ENCODE measurements at regions not wholly inside any gene's neighbourhood (a gene's known extent, or its start where the extent isn't known, plus 50 kb on each side); places are given as distances from the start of the nearest gene placed in this dataset.
"Not testable (repeated sequence)": the region's sequence is repeated elsewhere in the genome, so short reads cannot be mapped to it uniquely, and the experiment has no call there.

- DNase-seq (ENCODE audit: low read depth, low spot score), result no peak
- in situ Hi-C loops (cut with HindIII; ENCODE audit: low pct_unique_long_range_greater_than_20kb, low sequenced_read_pairs), result no loop called here
Observed at GRCh38 chr3:191518861-191519260, 57.9 kb downstream of the PYDC2 start.

- in situ Hi-C loops (cut with HindIII; ENCODE audit: low pct_unique_long_range_greater_than_20kb, low sequenced_read_pairs), result no loop called here
- no peak for DNase-seq (ENCODE audit: low read depth, low spot score)
Observed at GRCh38 chr3:191521055-191521454, 60.1 kb downstream of the PYDC2 start.

GRCh38 chr3:191523148-191523547, 62.2 kb downstream of the PYDC2 start:
- in situ Hi-C loops (cut with HindIII; ENCODE audit: low pct_unique_long_range_greater_than_20kb, low sequenced_read_pairs), result no loop called here
- DNase-seq (ENCODE audit: low read depth, low spot score), result no peak

GRCh38 chr3:191528589-191528988, 67.6 kb downstream of the PYDC2 start:
- DNase-seq (ENCODE audit: low read depth, low spot score), result peak; percentile 1
- in situ Hi-C loops (cut with HindIII; ENCODE audit: low pct_unique_long_range_greater_than_20kb, low sequenced_read_pairs), result no loop called here

- in situ Hi-C loops (cut with HindIII; ENCODE audit: low pct_unique_long_range_greater_than_20kb, low sequenced_read_pairs), result no loop called here
Observed at GRCh38 chr3:191529992-191530391, 69.0 kb downstream of the PYDC2 start.

GRCh38 chr3:191531434-191531972, 70.5 kb downstream of the PYDC2 start:
- DNase-seq (ENCODE audit: low read depth, low spot score), result no peak
- in situ Hi-C loops (cut with HindIII; ENCODE audit: low pct_unique_long_range_greater_than_20kb, low sequenced_read_pairs), result no loop called here

More at GRCh38 chr3:191529992-191530391, 69.0 kb downstream of the PYDC2 start:
- no peak for DNase-seq (ENCODE audit: low read depth, low spot score)

- no peak for DNase-seq (ENCODE audit: low read depth, low spot score)
- in situ Hi-C loops (cut with HindIII; ENCODE audit: low pct_unique_long_range_greater_than_20kb, low sequenced_read_pairs), result no loop called here
Observed at GRCh38 chr3:191543018-191543417, 82.1 kb downstream of the PYDC2 start.

- no peak for DNase-seq (ENCODE audit: low read depth, low spot score)
- in situ Hi-C loops (cut with HindIII; ENCODE audit: low pct_unique_long_range_greater_than_20kb, low sequenced_read_pairs), result no loop called here
Observed at GRCh38 chr3:191543897-191544296, 82.9 kb downstream of the PYDC2 start.

- DNase-seq (ENCODE audit: low read depth, low spot score), result no peak
- in situ Hi-C loops (cut with HindIII; ENCODE audit: low pct_unique_long_range_greater_than_20kb, low sequenced_read_pairs), result no loop called here
Observed at GRCh38 chr3:191549357-191549756, 88.4 kb downstream of the PYDC2 start.

GRCh38 chr3:191555037-191555436, 94.1 kb downstream of the PYDC2 start:
- in situ Hi-C loops (cut with HindIII; ENCODE audit: low pct_unique_long_range_greater_than_20kb, low sequenced_read_pairs), result no loop called here
- no peak for DNase-seq (ENCODE audit: low read depth, low spot score)

- no peak for DNase-seq (ENCODE audit: low read depth, low spot score)
- in situ Hi-C loops (cut with HindIII; ENCODE audit: low pct_unique_long_range_greater_than_20kb, low sequenced_read_pairs), result no loop called here
Observed at GRCh38 chr3:191557322-191557721, 96.4 kb downstream of the PYDC2 start.

- in situ Hi-C loops (cut with HindIII; ENCODE audit: low pct_unique_long_range_greater_than_20kb, low sequenced_read_pairs), result no loop called here
- no peak for DNase-seq (ENCODE audit: low read depth, low spot score)
Observed at GRCh38 chr3:191563722-191564121, 102.8 kb downstream of the PYDC2 start.

- no peak for DNase-seq (ENCODE audit: low read depth, low spot score)
Observed at GRCh38 chr3:191566469-191566868, 105.5 kb downstream of the PYDC2 start.

GRCh38 chr3:191568206-191568605, 107.2 kb downstream of the PYDC2 start:
- in situ Hi-C loops (cut with HindIII; ENCODE audit: low pct_unique_long_range_greater_than_20kb, low sequenced_read_pairs), result no loop called here
- no peak for DNase-seq (ENCODE audit: low read depth, low spot score)

More at GRCh38 chr3:191566469-191566868, 105.5 kb downstream of the PYDC2 start:
- in situ Hi-C loops (cut with HindIII; ENCODE audit: low pct_unique_long_range_greater_than_20kb, low sequenced_read_pairs), result no loop called here

- in situ Hi-C loops (cut with HindIII; ENCODE audit: low pct_unique_long_range_greater_than_20kb, low sequenced_read_pairs), result no loop called here
- no peak for DNase-seq (ENCODE audit: low read depth, low spot score)
Observed at GRCh38 chr3:191592105-191592504, 131.1 kb downstream of the PYDC2 start.

GRCh38 chr3:191593486-191593885, 132.5 kb downstream of the PYDC2 start:
- in situ Hi-C loops (cut with HindIII; ENCODE audit: low pct_unique_long_range_greater_than_20kb, low sequenced_read_pairs), result no loop called here

GRCh38 chr3:191615511-191615910, 154.5 kb downstream of the PYDC2 start:
- in situ Hi-C loops (cut with HindIII; ENCODE audit: low pct_unique_long_range_greater_than_20kb, low sequenced_read_pairs); DNase-seq (ENCODE audit: low read depth, low spot score): not testable (repeated sequence)

More at GRCh38 chr3:191593486-191593885, 132.5 kb downstream of the PYDC2 start:
- no peak for DNase-seq (ENCODE audit: low read depth, low spot score)

GRCh38 chr3:191624299-191624698, 163.3 kb downstream of the PYDC2 start:
- in situ Hi-C loops (cut with HindIII; ENCODE audit: low pct_unique_long_range_greater_than_20kb, low sequenced_read_pairs), result no loop called here
- DNase-seq (ENCODE audit: low read depth, low spot score), result no peak

- in situ Hi-C loops (cut with HindIII; ENCODE audit: low pct_unique_long_range_greater_than_20kb, low sequenced_read_pairs), result no loop called here
- DNase-seq (ENCODE audit: low read depth, low spot score), result peak; percentile 26
Observed at GRCh38 chr3:191627064-191627463, 166.1 kb downstream of the PYDC2 start.

- no peak for DNase-seq (ENCODE audit: low read depth, low spot score)
- in situ Hi-C loops (cut with HindIII; ENCODE audit: low pct_unique_long_range_greater_than_20kb, low sequenced_read_pairs), result no loop called here
Observed at GRCh38 chr3:191628571-191628970, 167.6 kb downstream of the PYDC2 start.
